HEK293T (cell line): ENCODE measurements at regions not wholly inside any gene's neighbourhood (a gene's known extent, or its start where the extent isn't known, plus 50 kb on each side); places are given as distances from the start of the nearest gene placed in this dataset.

Source experiments
- CTCF ChIA-PET: fragments of 350-600 bp; formaldehyde crosslinking; extraction: SDS; loops from one replicate; lab custom pipeline; 2021; ENCODE audit warnings: antibody characterized with exemption, inconsistent platforms; lab: Yijun Ruan, JAX
- POLR2A ChIA-PET: fragments of 350-600 bp; formaldehyde crosslinking; extraction: SDS; loops from one replicate; lab custom pipeline; 2020; ENCODE audit warnings: antibody characterized with exemption, inconsistent platforms; lab: Yijun Ruan, JAX
- DNase-seq: peaks from one replicate; pipeline ENCODE4 v3.0.0; 2012; ENCODE audit warnings: mixed read lengths; ENCODE audit errors: extremely low spot score
- ARNT ChIP-seq: fragments of 450-650 bp; IDR thresholded peaks from 2 replicates; pipeline ENCODE4 v1.6.1; 2017; ENCODE audit warnings: mild to moderate bottlenecking
- BHLHE40 ChIP-seq: fragments of 450-650 bp; IDR thresholded peaks from 2 replicates; pipeline ENCODE4 v1.6.1; 2016; ENCODE audit warnings: mild to moderate bottlenecking, moderate library complexity, borderline replicate concordance
- CTBP1 ChIP-seq: fragments of 450-650 bp; IDR thresholded peaks from 2 replicates; pipeline ENCODE4 v1.6.1; 2016; ENCODE audit warnings: borderline replicate concordance
- ELF4 ChIP-seq: fragments of 450-650 bp; IDR thresholded peaks from 2 replicates; pipeline ENCODE4 v1.6.1; 2017; ENCODE audit warnings: antibody characterized with exemption
- FOXA1 ChIP-seq: fragments of 450-650 bp; IDR thresholded peaks from 2 replicates; pipeline ENCODE4 v1.6.1; 2016; ENCODE audit warnings: mild to moderate bottlenecking
- FOXK2 ChIP-seq: fragments of 450-650 bp; IDR thresholded peaks from 2 replicates; pipeline ENCODE4 v1.6.1; 2016; ENCODE audit warnings: mild to moderate bottlenecking
- FOXM1 ChIP-seq: fragments of 450-650 bp; IDR thresholded peaks from 2 replicates; pipeline ENCODE4 v1.6.1; 2017; ENCODE audit warnings: mild to moderate bottlenecking, borderline replicate concordance
- HDGF ChIP-seq: fragments of 450-650 bp; IDR thresholded peaks from 2 replicates; pipeline ENCODE4 v1.6.1; 2017; ENCODE audit warnings: antibody characterized with exemption, borderline replicate concordance
- L3MBTL2 ChIP-seq: fragments of 450-650 bp; conservative IDR thresholded peaks from 2 replicates; pipeline ENCODE4 v1.6.1; 2016; ENCODE audit warnings: mild to moderate bottlenecking
- LEF1 ChIP-seq: fragments of 450-650 bp; IDR thresholded peaks from 2 replicates; pipeline ENCODE4 v1.6.1; 2017; ENCODE audit warnings: mild to moderate bottlenecking, borderline replicate concordance
- NFRKB ChIP-seq: fragments of 450-650 bp; IDR thresholded peaks from 2 replicates; pipeline ENCODE4 v1.6.1; 2016; ENCODE audit warnings: mild to moderate bottlenecking, moderate library complexity
- PKNOX1 ChIP-seq: fragments of 450-650 bp; IDR thresholded peaks from 2 replicates; pipeline ENCODE4 v1.6.1; 2016
- SP1 ChIP-seq: fragments of 450-650 bp; IDR thresholded peaks from 2 replicates; pipeline ENCODE4 v1.6.1; 2017
- SUZ12 ChIP-seq: fragments of 450-650 bp; IDR thresholded peaks from 2 replicates; pipeline ENCODE4 v1.6.1; 2016; ENCODE audit warnings: mild to moderate bottlenecking
- TARDBP ChIP-seq: fragments of 450-650 bp; IDR thresholded peaks from 2 replicates; pipeline ENCODE4 v1.6.1; 2016
- ZNF384 ChIP-seq: fragments of 450-650 bp; IDR thresholded peaks from 2 replicates; pipeline ENCODE4 v1.6.1; 2016

- TF ChIP-seq ARNT, result no peak
- DNase-seq, result no peak
- POLR2A ChIA-PET, result no interaction called here
- CTCF ChIA-PET, result no interaction called here
Measured at GRCh38 chr7:68147614-68148238, 1151.1 kb downstream of the TYW1 start.

- POLR2A ChIA-PET, result no interaction called here
Measured at GRCh38 chr7:68148440-68148839, 1151.8 kb downstream of the TYW1 start.

GRCh38 chr7:68152205-68152604, 1155.6 kb downstream of the TYW1 start:
- TF ChIP-seq FOXM1, result no peak
- no peak for TF ChIP-seq SP1
- no peak for TF ChIP-seq PKNOX1
- TF ChIP-seq ELF4, result no peak
- TF ChIP-seq SUZ12, result no peak
- TF ChIP-seq LEF1, result no peak
- TF ChIP-seq NFRKB, result no peak
- no peak for TF ChIP-seq ZNF384
- no peak for TF ChIP-seq FOXA1
- no peak for TF ChIP-seq TARDBP
- TF ChIP-seq FOXK2, result no peak
- TF ChIP-seq CTBP1, result no peak
- no peak for TF ChIP-seq HDGF
- no peak for TF ChIP-seq ARNT
- no peak for TF ChIP-seq L3MBTL2
- no peak for TF ChIP-seq BHLHE40
- ChIA-PET CTCF (interaction anchor here (0.7 kb wide), 1 partner anchor 280 kb away, joined by 3 read pairs; no protein-coding TSS in a partner anchor), POLR2A (no interaction called here)
- DNase-seq, result no peak

More at GRCh38 chr7:68148440-68148839, 1151.8 kb downstream of the TYW1 start:
- DNase-seq, result no peak
- no peak for TF ChIP-seq SP1
- TF ChIP-seq ZNF384, result no peak
- no peak for TF ChIP-seq BHLHE40
- TF ChIP-seq LEF1, result no peak
- TF ChIP-seq CTBP1, result no peak
- no peak for TF ChIP-seq TARDBP
- CTCF ChIA-PET, result no interaction called here

- CTCF ChIA-PET, result no interaction called here
- TF ChIP-seq BHLHE40 (no peak), HDGF (no peak), ELF4 (no peak), NFRKB (no peak), FOXM1 (no peak), PKNOX1 (no peak), SUZ12 (no peak), LEF1 (no peak)
- DNase-seq, result no peak
- POLR2A ChIA-PET, result no interaction called here
Measured at GRCh38 chr7:68155676-68156075, 1159.0 kb downstream of the TYW1 start.

- no peak for DNase-seq
- TF ChIP-seq NFRKB, result no peak
- no peak for TF ChIP-seq ARNT
- TF ChIP-seq TARDBP, result no peak
- no peak for TF ChIP-seq FOXM1
- TF ChIP-seq L3MBTL2, result no peak
- TF ChIP-seq SP1, result no peak
- no peak for TF ChIP-seq FOXK2
- no peak for TF ChIP-seq LEF1
- no peak for TF ChIP-seq BHLHE40
- no peak for TF ChIP-seq ZNF384
- TF ChIP-seq CTBP1, result no peak
- no peak for TF ChIP-seq ELF4
- TF ChIP-seq HDGF, result no peak
- no peak for TF ChIP-seq PKNOX1
- no peak for TF ChIP-seq SUZ12
- TF ChIP-seq FOXA1, result no peak
- ChIA-PET CTCF (no interaction called here), POLR2A (no interaction called here)
Measured at GRCh38 chr7:68158686-68159295, 1162.2 kb downstream of the TYW1 start.

GRCh38 chr7:68162712-68163111, 1166.1 kb downstream of the TYW1 start:
- TF ChIP-seq HDGF (no peak), CTBP1 (no peak), L3MBTL2 (no peak), BHLHE40 (no peak), PKNOX1 (no peak), LEF1 (no peak), FOXK2 (no peak)
- POLR2A ChIA-PET, result no interaction called here
- CTCF ChIA-PET, result no interaction called here
- no peak for DNase-seq
